A549 (cell line): ENCODE measurements at regions not wholly inside any gene's neighbourhood (a gene's known extent, or its start where the extent isn't known, plus 50 kb on each side); places are given as distances from the start of the nearest gene placed in this dataset.

Experiments
- BHLHE40 ChIP-seq: IDR thresholded peaks from 2 replicates; pipeline ENCODE4 v1.6.1; 2012; ENCODE audit warnings: low read depth, low read length, inconsistent platforms
- POLR2A ChIP-seq: IDR thresholded peaks from 2 replicates; pipeline ENCODE4 v1.6.1; 2012; ENCODE audit warnings: mild to moderate bottlenecking, low read length
- TF ChIP-seq, protein P1 (sequence below): fragments of >200 bp; sonication (Bioruptor Twin); formaldehyde crosslinking; IDR thresholded peaks from 3 replicates; pipeline ENCODE4 v1.5.1; 2016

DNA sequence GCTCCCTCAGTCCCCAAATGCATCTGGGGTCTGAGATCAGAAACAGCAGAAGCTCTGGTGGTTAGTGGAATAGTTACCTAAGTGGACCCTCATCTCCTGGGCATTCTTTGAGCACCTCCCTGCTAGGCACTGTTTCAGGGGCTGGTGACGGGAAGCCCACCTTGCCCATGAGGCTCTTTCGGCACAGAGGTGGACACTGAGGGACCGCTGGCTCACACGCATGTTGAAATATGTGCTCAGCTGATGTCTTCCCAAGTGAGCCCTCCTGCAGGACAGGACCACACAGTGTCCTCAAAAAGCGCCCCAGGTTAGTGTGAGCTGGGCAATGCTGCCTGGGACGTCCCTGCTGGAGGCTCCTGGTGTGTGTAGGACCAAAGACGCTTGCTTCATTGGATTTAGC is 1379.9 kb downstream of the TBC1D22A start:
- TF ChIP-seq BHLHE40 (no peak), POLR2A (no peak)
- TF ChIP-seq, protein P1, sequence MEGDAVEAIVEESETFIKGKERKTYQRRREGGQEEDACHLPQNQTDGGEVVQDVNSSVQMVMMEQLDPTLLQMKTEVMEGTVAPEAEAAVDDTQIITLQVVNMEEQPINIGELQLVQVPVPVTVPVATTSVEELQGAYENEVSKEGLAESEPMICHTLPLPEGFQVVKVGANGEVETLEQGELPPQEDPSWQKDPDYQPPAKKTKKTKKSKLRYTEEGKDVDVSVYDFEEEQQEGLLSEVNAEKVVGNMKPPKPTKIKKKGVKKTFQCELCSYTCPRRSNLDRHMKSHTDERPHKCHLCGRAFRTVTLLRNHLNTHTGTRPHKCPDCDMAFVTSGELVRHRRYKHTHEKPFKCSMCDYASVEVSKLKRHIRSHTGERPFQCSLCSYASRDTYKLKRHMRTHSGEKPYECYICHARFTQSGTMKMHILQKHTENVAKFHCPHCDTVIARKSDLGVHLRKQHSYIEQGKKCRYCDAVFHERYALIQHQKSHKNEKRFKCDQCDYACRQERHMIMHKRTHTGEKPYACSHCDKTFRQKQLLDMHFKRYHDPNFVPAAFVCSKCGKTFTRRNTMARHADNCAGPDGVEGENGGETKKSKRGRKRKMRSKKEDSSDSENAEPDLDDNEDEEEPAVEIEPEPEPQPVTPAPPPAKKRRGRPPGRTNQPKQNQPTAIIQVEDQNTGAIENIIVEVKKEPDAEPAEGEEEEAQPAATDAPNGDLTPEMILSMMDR: no peak
